Neural progenitor cell (in vitro differentiated cells): ENCODE measurements at regions not wholly inside any gene's neighbourhood (a gene's known extent, or its start where the extent isn't known, plus 50 kb on each side); places are given as distances from the start of the nearest gene placed in this dataset.

ENCODE experiments used
- DNase-seq: peaks from one replicate; pipeline ENCODE4 v3.0.0-alpha.2; 2016; ENCODE audit warnings: low spot score
- H2AFZ ChIP-seq: fragments of 200-600 bp; sonication (generic); replicated peaks from 2 replicates; pipeline ENCODE4 v1.6.1; 2016; ENCODE audit warnings: antibody characterized with exemption
- H3F3A ChIP-seq: fragments of 200-600 bp; sonication (generic); 2 replicates; pipeline ENCODE4 v1.6.1; 2016; ENCODE audit warnings: antibody characterized with exemption, low read depth
- H3K27ac ChIP-seq: fragments of 200-600 bp; sonication (generic); 2 replicates; pipeline ENCODE4 v1.5.1; 2016; ENCODE audit warnings: mild to moderate bottlenecking
- H3K27me3 ChIP-seq: fragments of 200-600 bp; sonication (generic); 2 replicates; pipeline ENCODE4 v1.6.1; 2016; ENCODE audit warnings: mild to moderate bottlenecking, moderate library complexity
- H3K36me3 ChIP-seq: fragments of 200-600 bp; sonication (generic); 2 replicates; pipeline ENCODE4 v1.5.1; 2016
- H3K4me1 ChIP-seq: fragments of 200-600 bp; sonication (generic); 2 replicates; pipeline ENCODE4 v1.6.1; 2016; ENCODE audit warnings: mixed run types
- H3K4me2 ChIP-seq: fragments of 200-600 bp; sonication (generic); 2 replicates; pipeline ENCODE4 v1.6.1; 2016
- H3K4me3 ChIP-seq: fragments of 200-600 bp; sonication (generic); 2 replicates; pipeline ENCODE4 v1.5.1; 2016
- H3K79me2 ChIP-seq: fragments of 200-600 bp; sonication (generic); 2 replicates; pipeline ENCODE4 v1.6.1; 2016; ENCODE audit warnings: low read depth
- H3K9ac ChIP-seq: fragments of 200-600 bp; sonication (generic); 2 replicates; pipeline ENCODE4 v1.6.1; 2016
- H3K9me3 ChIP-seq: fragments of 200-600 bp; sonication (generic); 2 replicates; pipeline ENCODE4 v1.5.1; 2016; ENCODE audit warnings: low read depth
- H4K20me1 ChIP-seq: fragments of 200-600 bp; sonication (generic); 2 replicates; pipeline ENCODE4 v1.6.1; 2016; ENCODE audit warnings: low read depth
- H3K27ac Mint-ChIP-seq: 3 replicates; pipeline ENCODE4 v1.8.0; 2021; ENCODE audit warnings: mixed read lengths
- H3K27me3 Mint-ChIP-seq: 2 replicates; pipeline ENCODE4 v1.8.0; 2022; ENCODE audit warnings: low read depth, mild to moderate bottlenecking, inconsistent platforms, moderate library complexity, mixed read lengths; ENCODE audit not compliant: insufficient read depth
- H3K36me3 Mint-ChIP-seq: 3 replicates; pipeline ENCODE4 v1.8.0; 2021; ENCODE audit warnings: mixed read lengths
- H3K4me1 Mint-ChIP-seq: 3 replicates; pipeline ENCODE4 v1.8.0; 2021; ENCODE audit warnings: mixed read lengths
- H3K4me3 Mint-ChIP-seq: 3 replicates; pipeline ENCODE4 v1.8.0; 2021; ENCODE audit warnings: mild to moderate bottlenecking, moderate library complexity, mixed read lengths
- H3K9me3 Mint-ChIP-seq: 3 replicates; pipeline ENCODE4 v1.8.0; 2020; ENCODE audit warnings: mixed read lengths
- CTCF ChIP-seq: fragments of 200-600 bp; sonication (generic); IDR thresholded peaks from 2 replicates; pipeline ENCODE4 v1.5.1; 2017; ENCODE audit warnings: antibody characterized with exemption, mild to moderate bottlenecking
- EZH2 ChIP-seq: fragments of 200-600 bp; sonication (generic); IDR thresholded peaks from 2 replicates; pipeline ENCODE4 v1.6.1; 2017; ENCODE audit warnings: antibody characterized with exemption, mild to moderate bottlenecking, moderate library complexity
- EZH2phosphoT487 ChIP-seq: fragments of 200-600 bp; sonication (generic); IDR thresholded peaks from 2 replicates; pipeline ENCODE4 v1.6.1; 2017; ENCODE audit warnings: antibody characterized with exemption

GRCh38 chr7:81297317-81297716, 378.5 kb upstream of the SEMA3C start:
- DNase-seq: no peak
- no peak overlapping the region for H3K4me3 ChIP-seq
- TF ChIP-seq EZH2phosphoT487 (no peak), EZH2 (no peak), CTCF (no peak)
- H2AFZ ChIP-seq: no peak overlapping the region
- no peaks in the 10 kb centered on the region for H3K79me2 ChIP-seq
- no peaks in the 10 kb centered on the region for H3K9me3 ChIP-seq
- no peaks in the 10 kb centered on the region for H3K36me3 ChIP-seq
- no peak overlapping the region for H3K4me2 ChIP-seq
- H3K4me1 ChIP-seq: no peaks in the 10 kb centered on the region
- no peaks in the 10 kb centered on the region for H3F3A ChIP-seq
- no peak overlapping the region for H3K27ac ChIP-seq
- H3K27me3 Mint-ChIP-seq: no peaks in the 10 kb centered on the region
- H3K36me3 Mint-ChIP-seq: no peaks in the 10 kb centered on the region
- H4K20me1 ChIP-seq: no peaks in the 10 kb centered on the region
- no peaks in the 10 kb centered on the region for H3K27me3 ChIP-seq
- H3K4me3 Mint-ChIP-seq: no peak overlapping the region
- peaks cover 23% of the 10 kb centered on the region for H3K4me1 Mint-ChIP-seq
- no peak overlapping the region for H3K27ac Mint-ChIP-seq
- H3K9me3 Mint-ChIP-seq: no peaks in the 10 kb centered on the region
- H3K9ac ChIP-seq: no peak overlapping the region

- no peaks in the 10 kb centered on the region for H3K9me3 Mint-ChIP-seq
- no peaks in the 10 kb centered on the region for H3K36me3 Mint-ChIP-seq
- H4K20me1 ChIP-seq: no peaks in the 10 kb centered on the region
- H3K4me1 ChIP-seq: no peaks in the 10 kb centered on the region
- no peak overlapping the region for H3K4me3 ChIP-seq
- H3K79me2 ChIP-seq: no peaks in the 10 kb centered on the region
- H3K27ac ChIP-seq: no peak overlapping the region
- no peak for TF ChIP-seq EZH2phosphoT487
- no peak for TF ChIP-seq EZH2
- TF ChIP-seq CTCF: no peak
- DNase-seq: no peak
- H3K36me3 ChIP-seq: no peaks in the 10 kb centered on the region
- H3K27ac Mint-ChIP-seq: no peak overlapping the region
- no peaks in the 10 kb centered on the region for H3K27me3 Mint-ChIP-seq
- H3K4me3 Mint-ChIP-seq: no peak overlapping the region
- H3K4me1 Mint-ChIP-seq: peaks cover 23% of the 10 kb centered on the region
- no peaks in the 10 kb centered on the region for H3F3A ChIP-seq
- no peak overlapping the region for H3K4me2 ChIP-seq
- H2AFZ ChIP-seq: no peak overlapping the region
- no peak overlapping the region for H3K9ac ChIP-seq
- no peaks in the 10 kb centered on the region for H3K27me3 ChIP-seq
- no peaks in the 10 kb centered on the region for H3K9me3 ChIP-seq
These were observed 377.9 kb upstream of the SEMA3C start for GRCh38 chr7:81296726-81297125.

GRCh38 chr7:81294897-81295515, 376.2 kb upstream of the SEMA3C start:
- no peaks in the 10 kb centered on the region for H4K20me1 ChIP-seq
- no peaks in the 10 kb centered on the region for H3K36me3 ChIP-seq

More at GRCh38 chr7:81294897-81295515, 376.2 kb upstream of the SEMA3C start:
- TF ChIP-seq CTCF (no peak), EZH2 (no peak), EZH2phosphoT487 (no peak)
- peaks cover 4% of the 10 kb centered on the region for H3K27me3 Mint-ChIP-seq
- no peak overlapping the region for H3K27ac Mint-ChIP-seq
- H3K4me1 Mint-ChIP-seq: peaks cover 15% of the 10 kb centered on the region
- H3K9me3 ChIP-seq: no peaks in the 10 kb centered on the region
- no peak for DNase-seq
- no peak overlapping the region for H3K9ac ChIP-seq
- no peaks in the 10 kb centered on the region for H3K36me3 Mint-ChIP-seq
- no peak overlapping the region for H3K4me2 ChIP-seq
- H3K9me3 Mint-ChIP-seq: no peaks in the 10 kb centered on the region
- H2AFZ ChIP-seq: no peak overlapping the region
- no peak overlapping the region for H3K27ac ChIP-seq
- no peaks in the 10 kb centered on the region for H3K4me1 ChIP-seq
- H3K79me2 ChIP-seq: no peaks in the 10 kb centered on the region
- H3K27me3 ChIP-seq: no peaks in the 10 kb centered on the region
- H3K4me3 ChIP-seq: no peak overlapping the region
- H3K4me3 Mint-ChIP-seq: no peak overlapping the region
- H3F3A ChIP-seq: no peaks in the 10 kb centered on the region
